Medulla oblongata (tissue), 1 donor: ENCODE measurements at regions not wholly inside any gene's neighbourhood (a gene's known extent, or its start where the extent isn't known, plus 50 kb on each side); places are given as distances from the start of the nearest gene placed in this dataset.
"Not testable (repeated sequence)": the region's sequence is repeated elsewhere in the genome, so short reads cannot be mapped to it uniquely, and the experiment has no call there.

Experiments
- DNase-seq: peaks from one replicate; pipeline ENCODE4 v3.0.0-alpha.2; 2015; ENCODE audit errors: extremely low spot score

GRCh38 chr17:34011599-34011998 is 243.5 kb upstream of the CCL2 start:
- DNase-seq: no peak

GRCh38 chr17:34012709-34013375 is 242.2 kb upstream of the CCL2 start:
- DNase-seq: no peak

GRCh38 chr17:34015253-34015652 is 239.8 kb upstream of the CCL2 start:
- DNase-seq: no peak

- peak; percentile 43 for DNase-seq
Observed at GRCh38 chr17:34024386-34024785, 230.7 kb upstream of the CCL2 start.

- peak; percentile 7 for DNase-seq
Observed at GRCh38 chr17:34024806-34025551, 230.1 kb upstream of the CCL2 start.

- DNase-seq: not testable (repeated sequence)
Observed at GRCh38 chr17:34030601-34031000, 224.5 kb upstream of the CCL2 start.

- DNase-seq: not testable (repeated sequence)
Observed at GRCh38 chr17:34032305-34032704, 222.8 kb upstream of the CCL2 start.

- DNase-seq: not testable (repeated sequence)
Observed at GRCh38 chr17:34038786-34039185, 216.3 kb upstream of the CCL2 start.

GRCh38 chr17:34039213-34039612 is 215.9 kb upstream of the CCL2 start:
- DNase-seq: not testable (repeated sequence)

GRCh38 chr17:34039759-34040555 is 215.1 kb upstream of the CCL2 start:
- not testable (repeated sequence) for DNase-seq

GRCh38 chr17:34045990-34046389 is 209.1 kb upstream of the CCL2 start:
- no peak for DNase-seq

GRCh38 chr17:34051046-34051445 is 204.0 kb upstream of the CCL2 start:
- no peak for DNase-seq

GRCh38 chr17:34054495-34054894 is 200.6 kb upstream of the CCL2 start:
- no peak for DNase-seq

- no peak for DNase-seq
Observed at GRCh38 chr17:34055606-34056005, 199.5 kb upstream of the CCL2 start.

- no peak for DNase-seq
Observed at GRCh38 chr17:34059423-34060220, 195.5 kb upstream of the CCL2 start.

GRCh38 chr17:34066528-34066927 is 188.6 kb upstream of the CCL2 start:
- no peak for DNase-seq

GRCh38 chr17:34067011-34067410 is 188.1 kb upstream of the CCL2 start:
- DNase-seq: no peak

GRCh38 chr17:34068571-34068970 is 186.5 kb upstream of the CCL2 start:
- DNase-seq: peak; percentile 64

GRCh38 chr17:34070712-34071111 is 184.4 kb upstream of the CCL2 start:
- DNase-seq: no peak

- no peak for DNase-seq
Observed at GRCh38 chr17:34071886-34072420, 183.1 kb upstream of the CCL2 start.

GRCh38 chr17:34075076-34075475 is 180.0 kb upstream of the CCL2 start:
- no peak for DNase-seq
